Loucy (cell line): ENCODE measurements at regions not wholly inside any gene's neighbourhood (a gene's known extent, or its start where the extent isn't known, plus 50 kb on each side); places are given as distances from the start of the nearest gene placed in this dataset.

ENCODE experiments used
- H2AFZ ChIP-seq: fragments of 200-600 bp; sonication (generic); 2 replicates; pipeline ENCODE4 v1.6.0; 2016; ENCODE audit warnings: antibody characterized with exemption, mild to moderate bottlenecking, low read length, moderate library complexity
- H3F3A ChIP-seq: fragments of 200-600 bp; 2 replicates; pipeline ENCODE4 v1.6.0; 2016; ENCODE audit warnings: antibody characterized with exemption, low read depth, mild to moderate bottlenecking
- H3K27me3 ChIP-seq: fragments of 200-600 bp; sonication (generic); 2 replicates; pipeline ENCODE4 v1.6.1; 2014; ENCODE audit warnings: low read length, mild to moderate bottlenecking; ENCODE audit not compliant: insufficient read depth, poor library complexity, severe bottlenecking
- H3K36me3 ChIP-seq: fragments of 200-600 bp; sonication (generic); 2 replicates; pipeline ENCODE4 v1.6.1; 2016; ENCODE audit warnings: low read length; ENCODE audit not compliant: insufficient read depth
- H3K4me1 ChIP-seq: fragments of 200-600 bp; sonication (generic); 2 replicates; pipeline ENCODE4 v1.5.1; 2014; ENCODE audit warnings: low read length, mild to moderate bottlenecking; ENCODE audit not compliant: insufficient read depth, poor library complexity, severe bottlenecking
- H3K4me2 ChIP-seq: fragments of 200-600 bp; sonication (generic); 2 replicates; pipeline ENCODE4 v1.6.0; 2014; ENCODE audit warnings: antibody characterized with exemption, low read length, low read depth, mild to moderate bottlenecking; ENCODE audit not compliant: poor library complexity, severe bottlenecking
- H3K4me3 ChIP-seq: fragments of 200-600 bp; sonication (generic); 2 replicates; pipeline ENCODE4 v1.5.1; 2014; ENCODE audit warnings: low read length, mild to moderate bottlenecking, mixed read lengths; ENCODE audit not compliant: poor library complexity, severe bottlenecking
- H3K79me2 ChIP-seq: fragments of 200-600 bp; sonication (generic); 2 replicates; pipeline ENCODE4 v1.6.1; 2014; ENCODE audit warnings: low read length; ENCODE audit not compliant: insufficient read depth
- H3K9ac ChIP-seq: fragments of 200-600 bp; sonication (generic); 2 replicates; pipeline ENCODE4 v1.6.0; 2014; ENCODE audit warnings: mild to moderate bottlenecking, low read depth, low read length, moderate library complexity; ENCODE audit not compliant: poor library complexity, severe bottlenecking
- H3K9me2 ChIP-seq: fragments of 200-600 bp; sonication (generic); replicated peaks from 2 replicates; pipeline ENCODE4 v1.6.1; 2016; ENCODE audit warnings: low read depth, low read length, mixed read lengths
- H3K9me3 ChIP-seq: fragments of 200-600 bp; sonication (generic); 2 replicates; pipeline ENCODE4 v1.6.1; 2014; ENCODE audit warnings: mild to moderate bottlenecking, antibody characterized with exemption, low read length, low read depth; ENCODE audit not compliant: insufficient read depth
- H4K20me1 ChIP-seq: fragments of 200-600 bp; sonication (generic); 2 replicates; pipeline ENCODE4 v1.6.0; 2014; ENCODE audit warnings: antibody characterized with exemption, low read length, mild to moderate bottlenecking; ENCODE audit not compliant: insufficient read depth, poor library complexity, severe bottlenecking
- EZH2phosphoT487 ChIP-seq: fragments of 200-600 bp; IDR thresholded peaks from 2 replicates; pipeline ENCODE4 v1.6.1; 2018; ENCODE audit warnings: antibody characterized with exemption, mild to moderate bottlenecking, moderate library complexity, borderline replicate concordance
- TF ChIP-seq, protein P1 (sequence below): fragments of 200-600 bp; sonication (generic); conservative IDR thresholded peaks from 2 replicates; pipeline ENCODE4 v1.5.1; 2014; ENCODE audit warnings: mild to moderate bottlenecking, antibody characterized with exemption, low read length

GRCh38 chr6:2410656-2411380 lies 165.4 kb upstream of the GMDS start:
- Histone ChIP-seq H3K9me2 (no peaks in the 10 kb centered on the region), H3K79me2 (no peaks in the 10 kb centered on the region), H4K20me1 (no peaks in the 10 kb centered on the region), H2AFZ (no peak overlapping the region), H3K9me3 (no peaks in the 10 kb centered on the region), H3K4me2 (no peak overlapping the region), H3K4me1 (no peaks in the 10 kb centered on the region), H3K9ac (no peak overlapping the region), H3K27me3 (no peaks in the 10 kb centered on the region), H3F3A (no peaks in the 10 kb centered on the region), H3K36me3 (no peaks in the 10 kb centered on the region), H3K4me3 (no peak overlapping the region)
- no peak for TF ChIP-seq EZH2phosphoT487
- TF ChIP-seq, protein P1, sequence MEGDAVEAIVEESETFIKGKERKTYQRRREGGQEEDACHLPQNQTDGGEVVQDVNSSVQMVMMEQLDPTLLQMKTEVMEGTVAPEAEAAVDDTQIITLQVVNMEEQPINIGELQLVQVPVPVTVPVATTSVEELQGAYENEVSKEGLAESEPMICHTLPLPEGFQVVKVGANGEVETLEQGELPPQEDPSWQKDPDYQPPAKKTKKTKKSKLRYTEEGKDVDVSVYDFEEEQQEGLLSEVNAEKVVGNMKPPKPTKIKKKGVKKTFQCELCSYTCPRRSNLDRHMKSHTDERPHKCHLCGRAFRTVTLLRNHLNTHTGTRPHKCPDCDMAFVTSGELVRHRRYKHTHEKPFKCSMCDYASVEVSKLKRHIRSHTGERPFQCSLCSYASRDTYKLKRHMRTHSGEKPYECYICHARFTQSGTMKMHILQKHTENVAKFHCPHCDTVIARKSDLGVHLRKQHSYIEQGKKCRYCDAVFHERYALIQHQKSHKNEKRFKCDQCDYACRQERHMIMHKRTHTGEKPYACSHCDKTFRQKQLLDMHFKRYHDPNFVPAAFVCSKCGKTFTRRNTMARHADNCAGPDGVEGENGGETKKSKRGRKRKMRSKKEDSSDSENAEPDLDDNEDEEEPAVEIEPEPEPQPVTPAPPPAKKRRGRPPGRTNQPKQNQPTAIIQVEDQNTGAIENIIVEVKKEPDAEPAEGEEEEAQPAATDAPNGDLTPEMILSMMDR = no peak

DNA sequence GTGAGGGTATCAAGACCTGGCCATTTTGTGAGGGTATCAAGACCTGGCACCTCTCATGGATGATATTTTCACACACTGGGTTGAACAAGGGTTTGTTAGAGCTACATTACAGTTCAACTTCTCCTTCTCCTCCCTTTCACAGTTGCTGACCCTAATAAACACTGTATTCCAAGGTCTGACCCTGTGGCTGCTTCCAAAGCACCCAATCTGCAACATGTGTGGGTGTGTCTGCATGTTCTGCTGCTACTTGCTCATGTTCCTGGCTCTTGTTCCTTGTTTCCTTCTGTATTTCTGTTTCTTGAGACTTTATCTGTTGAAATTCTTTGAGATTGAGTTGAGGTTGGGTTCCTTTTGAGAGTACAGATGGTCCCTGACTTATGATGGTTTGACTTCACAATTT lies 162.1 kb upstream of the GMDS start:
- H4K20me1 ChIP-seq = no peaks in the 10 kb centered on the region
- H3K4me3 ChIP-seq = no peak overlapping the region
- H3K79me2 ChIP-seq = no peaks in the 10 kb centered on the region
- H3K4me1 ChIP-seq = no peaks in the 10 kb centered on the region
- H3K27me3 ChIP-seq = no peaks in the 10 kb centered on the region
- H3K9me2 ChIP-seq = no peaks in the 10 kb centered on the region
- H3F3A ChIP-seq = no peaks in the 10 kb centered on the region
- no peak overlapping the region for H2AFZ ChIP-seq
- TF ChIP-seq, protein P1 = no peak
- no peak for TF ChIP-seq EZH2phosphoT487
- H3K9ac ChIP-seq = no peak overlapping the region
- no peak overlapping the region for H3K4me2 ChIP-seq
- H3K36me3 ChIP-seq = no peaks in the 10 kb centered on the region
- no peaks in the 10 kb centered on the region for H3K9me3 ChIP-seq

DNA sequence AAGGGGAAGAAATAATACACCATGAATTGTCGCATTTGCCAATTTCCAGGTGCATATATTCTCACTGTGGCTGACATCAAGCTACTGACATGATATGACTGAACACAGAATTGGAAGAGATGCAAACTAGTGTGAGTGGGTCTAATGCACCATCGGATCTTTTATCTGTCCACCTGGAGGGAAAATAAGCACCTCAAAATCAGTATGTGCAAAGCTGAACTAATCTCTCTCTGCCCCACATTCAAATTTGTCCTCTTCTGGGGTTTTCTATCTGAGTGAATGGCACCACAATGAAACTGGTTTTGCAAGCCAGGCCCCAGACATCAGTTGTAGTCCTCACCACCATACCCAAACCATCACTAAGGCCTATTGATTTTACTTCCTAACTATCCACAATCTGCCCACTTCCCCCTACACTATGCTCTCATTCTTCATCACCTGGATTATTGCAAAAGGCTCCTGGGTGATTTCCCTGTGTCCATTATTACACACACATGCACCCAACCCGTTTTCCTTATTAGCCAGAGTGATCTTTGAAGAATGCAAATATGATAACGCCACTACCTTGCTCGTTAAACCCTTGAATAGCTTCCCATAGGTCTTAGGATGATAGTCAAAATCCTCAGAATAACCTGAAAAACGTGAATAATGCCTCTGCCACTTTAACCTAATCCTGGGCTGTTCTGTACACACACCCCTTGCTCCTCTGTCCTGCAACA lies 159.0 kb upstream of the GMDS start:
- Histone ChIP-seq H3K4me1 (no peaks in the 10 kb centered on the region), H3K4me2 (no peak overlapping the region), H3F3A (no peaks in the 10 kb centered on the region), H3K9ac (no peak overlapping the region), H3K4me3 (no peak overlapping the region), H2AFZ (no peak overlapping the region), H3K36me3 (no peaks in the 10 kb centered on the region), H4K20me1 (no peaks in the 10 kb centered on the region), H3K27me3 (no peaks in the 10 kb centered on the region), H3K9me2 (no peaks in the 10 kb centered on the region), H3K9me3 (no peaks in the 10 kb centered on the region), H3K79me2 (no peaks in the 10 kb centered on the region)
- TF ChIP-seq EZH2phosphoT487 = no peak
- TF ChIP-seq, protein P1 = no peak
